SHP77 treated with DMSO at 0.1 percent for 48 hours (cell line): ENCODE measurements at regions not wholly inside any gene's neighbourhood (a gene's known extent, or its start where the extent isn't known, plus 50 kb on each side); places are given as distances from the start of the nearest gene placed in this dataset.
A peak's percentile ranks its signal among the peaks of the same experiment; 100 is the strongest.
"Not testable (repeated sequence)": the region's sequence is repeated elsewhere in the genome, so short reads cannot be mapped to it uniquely, and the experiment has no call there.

ENCODE experiments used
- DNase-seq: peaks from one replicate; lab custom pipeline; 2025; lab: John Stamatoyannopoulos, UW

- DNase-seq = not testable (repeated sequence)
Observed at GRCh38 chr3:106998841-106999682, 378.2 kb upstream of the CCDC54 start.

GRCh38 chr3:107001635-107002034 lies 375.6 kb upstream of the CCDC54 start:
- DNase-seq = no peak

- DNase-seq = not testable (repeated sequence)
Observed at GRCh38 chr3:107005352-107005751, 371.9 kb upstream of the CCDC54 start.

- no peak for DNase-seq
Observed at GRCh38 chr3:107008213-107008612, 369.0 kb upstream of the CCDC54 start.

GRCh38 chr3:107013641-107014040 lies 363.6 kb upstream of the CCDC54 start:
- no peak for DNase-seq

GRCh38 chr3:107024551-107025026 lies 352.6 kb upstream of the CCDC54 start:
- DNase-seq = no peak

GRCh38 chr3:107025961-107026360 lies 351.3 kb upstream of the CCDC54 start:
- no peak for DNase-seq

- no peak for DNase-seq
Observed at GRCh38 chr3:107028086-107028485, 349.2 kb upstream of the CCDC54 start.

GRCh38 chr3:107028626-107029025 lies 348.6 kb upstream of the CCDC54 start:
- DNase-seq = no peak

GRCh38 chr3:107032111-107032510 lies 345.1 kb upstream of the CCDC54 start:
- no peak for DNase-seq

GRCh38 chr3:107034142-107034541 lies 343.1 kb upstream of the CCDC54 start:
- no peak for DNase-seq

GRCh38 chr3:107035176-107035575 lies 342.1 kb upstream of the CCDC54 start:
- DNase-seq = no peak

GRCh38 chr3:107044677-107045076 lies 332.6 kb upstream of the CCDC54 start:
- DNase-seq = no peak

- no peak for DNase-seq
Observed at GRCh38 chr3:107045791-107046190, 331.4 kb upstream of the CCDC54 start.

- no peak for DNase-seq
Observed at GRCh38 chr3:107055181-107055942, 321.9 kb upstream of the CCDC54 start.

GRCh38 chr3:107061466-107061865 lies 315.8 kb upstream of the CCDC54 start:
- no peak for DNase-seq

- no peak for DNase-seq
Observed at GRCh38 chr3:107062310-107062709, 314.9 kb upstream of the CCDC54 start.

- no peak for DNase-seq
Observed at GRCh38 chr3:107062787-107063186, 314.5 kb upstream of the CCDC54 start.

GRCh38 chr3:107063351-107063750 lies 313.9 kb upstream of the CCDC54 start:
- DNase-seq = no peak

- DNase-seq = peak; percentile 63
Observed at GRCh38 chr3:107064405-107065060, 312.7 kb upstream of the CCDC54 start.

GRCh38 chr3:107065094-107065861 lies 312.0 kb upstream of the CCDC54 start:
- DNase-seq = peak; percentile 28

- no peak for DNase-seq
Observed at GRCh38 chr3:107067421-107067820, 309.8 kb upstream of the CCDC54 start.
